MM.1S (cell line): ENCODE measurements at regions not wholly inside any gene's neighbourhood (a gene's known extent, or its start where the extent isn't known, plus 50 kb on each side); places are given as distances from the start of the nearest gene placed in this dataset.

ENCODE experiments used
- CTCF ChIP-seq: fragments of 300-600 bp; sonication (generic); IDR thresholded peaks from 2 replicates; pipeline ENCODE4 v1.5.1; 2016; ENCODE audit warnings: antibody characterized with exemption, low read length, mixed read lengths
- EZH2 ChIP-seq: fragments of 300-600 bp; sonication (generic); optimal IDR thresholded peaks from 2 replicates; pipeline ENCODE3; 2017; ENCODE audit warnings: low read depth, mild to moderate bottlenecking, antibody characterized with exemption, low read length, mixed read lengths
- EZH2phosphoT487 ChIP-seq: fragments of 300-600 bp; sonication (generic); IDR thresholded peaks from 2 replicates; pipeline ENCODE4 v1.6.1; 2018; ENCODE audit warnings: antibody characterized with exemption, low read length

- TF ChIP-seq CTCF (no peak), EZH2 (no peak), EZH2phosphoT487 (no peak)
These were observed 62.3 kb downstream of the ATXN7L3B start for GRCh38 chr12:74599932-74600331.
